GM12872 (cell line): ENCODE measurements at regions not wholly inside any gene's neighbourhood (a gene's known extent, or its start where the extent isn't known, plus 50 kb on each side); places are given as distances from the start of the nearest gene placed in this dataset.

Experiments used
- CTCF ChIP-seq: IDR thresholded peaks from 3 replicates; pipeline ENCODE4 v1.5.1; 2011; ENCODE audit warnings: low read depth, mild to moderate bottlenecking, low read length, moderate library complexity; ENCODE audit not compliant: insufficient read depth

DNA sequence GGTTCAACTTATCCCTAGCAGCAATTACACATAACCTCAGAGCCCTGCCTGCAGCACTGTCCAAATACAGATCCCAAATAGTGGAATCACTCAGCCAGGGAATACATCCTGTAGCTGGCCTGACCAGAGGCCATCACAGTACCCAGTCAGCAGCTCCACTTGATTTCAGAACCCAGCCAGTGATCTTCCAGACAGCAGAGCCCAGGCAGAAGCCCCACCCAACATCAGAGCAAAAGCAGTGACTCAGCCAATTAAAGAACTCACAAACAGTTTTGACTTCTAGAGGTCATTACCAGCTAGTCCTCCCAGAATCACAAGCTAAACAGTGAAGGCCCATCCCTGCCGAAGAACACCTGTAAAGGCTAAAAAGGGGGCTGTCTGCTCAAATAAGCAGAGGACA, 118.0 kb upstream of the SRD5A2 start:
- TF ChIP-seq CTCF, result no peak

GRCh38 chr2:31696068-31696467, 115.3 kb upstream of the SRD5A2 start:
- TF ChIP-seq CTCF, result no peak

DNA sequence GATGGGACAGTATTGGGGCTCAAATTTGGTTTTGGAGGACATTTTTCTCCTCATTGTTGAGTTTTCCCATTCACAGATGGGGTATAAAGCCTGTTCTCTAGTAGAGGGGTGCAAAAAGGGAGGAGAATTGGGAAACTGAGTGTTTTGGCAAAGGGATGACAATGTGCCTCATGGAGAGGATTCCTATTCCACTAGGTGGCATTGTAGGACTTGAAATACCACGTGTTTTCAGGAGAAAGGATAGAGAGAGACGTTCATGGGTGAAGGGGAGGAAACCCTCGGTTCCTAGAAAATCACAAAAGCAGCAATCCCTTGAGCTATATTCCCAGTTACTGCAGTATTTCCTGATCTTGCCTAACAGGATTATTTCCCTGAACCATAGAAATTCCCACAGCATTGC, 113.7 kb upstream of the SRD5A2 start:
- no peak for TF ChIP-seq CTCF

- no peak for TF ChIP-seq CTCF
Observed at GRCh38 chr2:31693882-31694281, 113.1 kb upstream of the SRD5A2 start.

DNA sequence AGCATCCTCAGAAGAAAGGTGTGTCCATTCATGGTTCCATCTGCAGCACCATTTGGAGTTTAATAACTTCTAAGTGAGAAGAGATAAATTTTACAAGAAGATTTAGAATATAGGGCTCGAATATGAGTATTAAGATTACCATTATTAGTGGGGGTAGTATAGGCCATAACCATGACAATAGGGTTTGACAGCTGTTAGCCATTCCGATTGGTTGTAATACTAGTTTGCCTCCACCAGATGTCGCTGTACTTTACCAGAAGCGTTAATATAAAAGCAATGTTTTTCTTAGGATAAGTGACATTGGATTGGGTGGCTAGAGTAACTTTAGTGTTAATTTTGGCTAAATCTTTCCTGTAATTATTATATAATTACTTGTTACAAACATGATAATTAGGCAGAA, 107.5 kb upstream of the SRD5A2 start:
- TF ChIP-seq CTCF, result peak; percentile 59; the same call in 2 of the 3 replicates

GRCh38 chr2:31675485-31675901, 94.8 kb upstream of the SRD5A2 start:
- TF ChIP-seq CTCF, result peak; percentile 33; the same call in 2 of the 3 replicates

DNA sequence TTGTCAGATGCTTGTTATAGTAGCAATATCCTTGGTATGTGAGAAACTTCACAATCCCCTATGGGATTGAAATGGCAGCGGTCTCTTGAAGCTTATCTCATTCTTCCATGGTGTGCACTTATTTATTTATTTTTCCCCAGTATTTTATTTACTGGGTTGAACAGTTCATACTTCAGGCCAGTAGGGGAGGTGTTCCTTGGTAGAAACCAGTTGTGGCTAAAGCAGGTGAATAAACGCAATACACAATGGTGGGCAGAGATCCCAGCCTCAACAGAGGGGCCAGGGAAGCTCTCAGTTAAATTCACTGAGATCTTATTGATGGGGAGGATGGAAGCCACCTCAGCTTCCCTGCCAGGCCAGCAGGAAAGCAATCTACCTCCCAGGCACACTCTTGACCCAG, 93.7 kb upstream of the SRD5A2 start:
- peak; percentile 24; the same call in 1 of the 3 replicates for TF ChIP-seq CTCF

GRCh38 chr2:31666878-31667277, 86.1 kb upstream of the SRD5A2 start:
- TF ChIP-seq CTCF, result no peak
